Gastroesophageal sphincter (tissue), 3 donors: ENCODE measurements at regions not wholly inside any gene's neighbourhood (a gene's known extent, or its start where the extent isn't known, plus 50 kb on each side); places are given as distances from the start of the nearest gene placed in this dataset.

Experiments
- POLR2A ChIP-seq, 2 donors: fragments of 450-650 bp; IDR thresholded peaks; one replicate each; pipeline ENCODE4 v1.6.1; 2017; ENCODE audit warnings: antibody characterized with exemption in 2 of 2, mild to moderate bottlenecking in 2 of 2, moderate library complexity in 1 of 2
- TF ChIP-seq, protein P1 (sequence below), 4 experiments: fragments of 200-600 bp in 2 of 4; fragments of 450-650 bp in 2 of 4; sonication (generic) in 1 of 4; IDR thresholded peaks; one replicate each; pipeline ENCODE4 v1.5.1; 2017 to 2019; ENCODE audit warnings: antibody characterized with exemption in 4 of 4, mild to moderate bottlenecking in 2 of 4, moderate library complexity in 2 of 4

DNA sequence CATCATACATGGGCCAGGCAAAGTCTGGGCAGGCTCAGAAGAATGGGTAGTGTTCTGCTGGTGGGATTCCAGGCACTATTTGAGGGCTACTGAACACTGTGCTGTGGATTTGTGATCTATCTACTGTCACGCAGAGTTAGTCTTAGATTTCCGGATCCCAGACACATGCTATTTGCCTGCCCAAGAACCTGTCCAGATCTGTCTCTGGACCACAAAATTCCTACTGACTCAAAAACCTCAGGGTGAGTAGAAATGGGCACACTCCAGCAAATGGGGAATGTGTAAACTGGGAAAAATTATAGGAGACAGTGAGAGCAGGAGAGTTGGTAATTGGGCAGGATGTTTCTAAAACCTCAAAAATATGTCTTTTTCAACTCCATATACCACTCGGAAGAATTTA, 129.9 kb downstream of the GALC start:
- no peak for TF ChIP-seq POLR2A (IDR thresholded peaks at IDR 0.05)
- TF ChIP-seq, protein P1, sequence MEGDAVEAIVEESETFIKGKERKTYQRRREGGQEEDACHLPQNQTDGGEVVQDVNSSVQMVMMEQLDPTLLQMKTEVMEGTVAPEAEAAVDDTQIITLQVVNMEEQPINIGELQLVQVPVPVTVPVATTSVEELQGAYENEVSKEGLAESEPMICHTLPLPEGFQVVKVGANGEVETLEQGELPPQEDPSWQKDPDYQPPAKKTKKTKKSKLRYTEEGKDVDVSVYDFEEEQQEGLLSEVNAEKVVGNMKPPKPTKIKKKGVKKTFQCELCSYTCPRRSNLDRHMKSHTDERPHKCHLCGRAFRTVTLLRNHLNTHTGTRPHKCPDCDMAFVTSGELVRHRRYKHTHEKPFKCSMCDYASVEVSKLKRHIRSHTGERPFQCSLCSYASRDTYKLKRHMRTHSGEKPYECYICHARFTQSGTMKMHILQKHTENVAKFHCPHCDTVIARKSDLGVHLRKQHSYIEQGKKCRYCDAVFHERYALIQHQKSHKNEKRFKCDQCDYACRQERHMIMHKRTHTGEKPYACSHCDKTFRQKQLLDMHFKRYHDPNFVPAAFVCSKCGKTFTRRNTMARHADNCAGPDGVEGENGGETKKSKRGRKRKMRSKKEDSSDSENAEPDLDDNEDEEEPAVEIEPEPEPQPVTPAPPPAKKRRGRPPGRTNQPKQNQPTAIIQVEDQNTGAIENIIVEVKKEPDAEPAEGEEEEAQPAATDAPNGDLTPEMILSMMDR (IDR thresholded peaks at IDR 0.05): no peak
